HG02938 (cell line): ENCODE measurements at regions not wholly inside any gene's neighbourhood (a gene's known extent, or its start where the extent isn't known, plus 50 kb on each side); places are given as distances from the start of the nearest gene placed in this dataset.

Experiments used
- ATAC-seq: cut with Tn5 transposase; IDR thresholded peaks from one replicate; pipeline ENCODE4 v1.9.1; 2021; ENCODE audit warnings: mild to moderate bottlenecking, moderate library complexity; ENCODE audit not compliant: unreplicated experiment

DNA sequence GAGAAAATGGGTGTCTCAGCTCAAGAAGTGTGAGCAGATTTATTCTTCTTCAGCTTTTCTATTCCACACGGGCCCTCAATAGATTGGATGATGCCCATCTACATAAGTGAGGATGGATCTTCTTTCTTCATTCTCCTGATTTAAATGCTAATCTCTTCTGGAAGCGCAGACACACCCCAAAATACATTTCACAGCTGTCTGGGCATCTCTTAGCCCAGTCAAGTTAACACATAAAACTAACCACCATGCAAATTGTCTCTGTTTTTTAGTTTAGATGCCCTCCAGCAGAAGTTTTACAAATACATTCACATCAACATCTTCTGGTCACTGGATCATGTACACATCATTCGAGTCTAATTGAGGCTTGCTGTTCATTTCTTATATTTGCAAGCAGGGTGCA is 249.0 kb upstream of the VCX3A start:
- no peak for ATAC-seq

DNA sequence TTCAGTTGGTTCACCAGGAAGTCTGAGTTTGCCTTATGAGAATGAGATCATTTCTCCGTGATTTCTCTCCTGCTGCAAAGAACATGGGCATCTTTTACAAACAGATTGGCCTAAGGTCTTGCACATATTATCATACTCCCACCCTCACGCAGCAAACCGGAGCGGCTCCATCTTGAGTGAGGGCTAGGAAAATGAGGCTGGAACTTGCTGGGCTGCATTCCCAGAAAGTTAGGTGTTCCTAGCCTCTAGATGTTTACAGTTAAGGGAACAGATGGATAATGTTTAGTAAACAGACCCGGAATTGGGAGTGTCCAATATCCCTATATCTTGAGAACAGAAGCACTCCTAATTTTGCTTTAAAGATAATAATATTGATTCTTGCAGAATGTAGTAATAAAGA is 247.9 kb upstream of the VCX3A start:
- ATAC-seq = no peak

- ATAC-seq = no peak
Observed at GRCh38 chrX:6778544-6779503, 243.9 kb upstream of the VCX3A start.

DNA sequence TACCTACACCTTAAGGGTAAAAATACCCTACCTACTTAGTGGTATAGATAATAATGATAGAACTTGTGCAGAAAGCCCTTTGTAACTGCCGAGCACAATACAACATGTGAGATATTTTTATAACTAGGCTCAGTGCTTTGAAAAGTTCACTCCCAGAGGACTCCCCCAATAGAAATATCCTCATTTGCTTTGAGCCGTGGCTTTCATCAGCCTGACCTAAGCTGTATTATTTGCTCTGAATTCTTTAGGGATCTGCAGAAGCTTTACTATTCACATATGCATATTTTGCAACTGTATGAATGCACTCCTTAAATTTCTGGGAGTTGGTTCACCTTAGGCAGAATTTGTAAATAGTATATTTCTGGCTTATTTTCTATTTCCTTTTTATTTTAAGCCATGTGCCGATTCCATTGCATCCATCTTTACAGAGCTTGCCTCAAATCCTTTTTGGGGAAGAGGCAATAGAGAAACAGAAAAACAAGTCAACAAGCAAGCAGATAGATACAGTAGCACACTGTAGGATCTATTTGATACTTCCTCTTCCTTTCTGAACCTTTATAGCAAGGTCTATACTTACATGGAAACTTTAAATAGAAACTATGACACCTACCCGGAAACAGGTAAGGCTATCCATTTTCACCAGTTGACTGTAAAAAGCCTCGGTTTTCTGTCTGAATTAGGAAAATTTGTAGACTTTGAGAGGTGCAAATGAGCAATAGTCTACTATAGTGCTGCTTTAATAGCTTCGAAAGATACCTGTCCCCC is 242.5 kb upstream of the VCX3A start:
- no peak for ATAC-seq

- ATAC-seq = no peak
Observed at GRCh38 chrX:6770936-6771335, 236.0 kb upstream of the VCX3A start.

DNA sequence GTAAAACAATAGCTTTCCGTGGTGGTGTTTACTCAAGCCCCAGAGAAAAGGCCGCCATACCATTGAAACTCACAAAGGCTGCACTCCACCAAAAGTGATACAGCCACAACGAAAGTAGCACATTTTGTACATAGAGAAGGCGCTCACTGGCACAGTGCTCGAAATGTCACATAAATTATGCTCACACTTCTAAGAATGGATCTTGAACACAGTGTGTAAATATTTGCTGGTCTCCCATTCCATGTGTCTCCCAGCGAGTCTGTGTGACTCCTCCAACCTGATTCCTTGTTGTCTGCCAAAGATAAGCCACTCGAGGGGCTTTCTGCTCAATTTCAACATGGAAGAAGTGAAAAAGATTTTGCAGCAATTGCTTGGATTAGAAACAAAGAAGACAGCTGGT is 234.0 kb upstream of the VCX3A start:
- ATAC-seq = no peak

GRCh38 chrX:6761251-6761650 is 226.3 kb upstream of the VCX3A start:
- ATAC-seq = no peak

- no peak for ATAC-seq
Observed at GRCh38 chrX:6759655-6760375, 224.9 kb upstream of the VCX3A start.

- no peak for ATAC-seq
Observed at GRCh38 chrX:6758234-6758633, 223.3 kb upstream of the VCX3A start.

GRCh38 chrX:6757631-6758030 is 222.7 kb upstream of the VCX3A start:
- ATAC-seq = no peak

DNA sequence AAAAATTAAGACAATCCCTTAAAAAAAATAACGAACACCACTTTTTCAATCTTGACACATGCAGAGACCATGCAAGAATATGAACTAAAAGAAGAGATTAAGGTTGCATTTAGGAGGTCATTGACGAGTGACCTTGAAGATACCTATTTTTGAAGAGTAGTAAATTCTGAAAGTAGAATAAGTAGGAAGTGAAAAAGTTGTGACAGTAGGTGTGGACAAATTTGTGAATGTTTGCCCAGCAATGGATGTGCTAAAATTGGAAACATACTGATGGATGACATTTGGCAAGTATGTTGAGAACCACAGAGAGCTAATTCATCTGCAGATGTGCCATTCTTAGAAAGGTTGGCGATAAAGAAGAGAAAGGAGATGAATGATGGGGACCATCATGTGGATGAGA is 213.7 kb upstream of the VCX3A start:
- ATAC-seq = no peak

DNA sequence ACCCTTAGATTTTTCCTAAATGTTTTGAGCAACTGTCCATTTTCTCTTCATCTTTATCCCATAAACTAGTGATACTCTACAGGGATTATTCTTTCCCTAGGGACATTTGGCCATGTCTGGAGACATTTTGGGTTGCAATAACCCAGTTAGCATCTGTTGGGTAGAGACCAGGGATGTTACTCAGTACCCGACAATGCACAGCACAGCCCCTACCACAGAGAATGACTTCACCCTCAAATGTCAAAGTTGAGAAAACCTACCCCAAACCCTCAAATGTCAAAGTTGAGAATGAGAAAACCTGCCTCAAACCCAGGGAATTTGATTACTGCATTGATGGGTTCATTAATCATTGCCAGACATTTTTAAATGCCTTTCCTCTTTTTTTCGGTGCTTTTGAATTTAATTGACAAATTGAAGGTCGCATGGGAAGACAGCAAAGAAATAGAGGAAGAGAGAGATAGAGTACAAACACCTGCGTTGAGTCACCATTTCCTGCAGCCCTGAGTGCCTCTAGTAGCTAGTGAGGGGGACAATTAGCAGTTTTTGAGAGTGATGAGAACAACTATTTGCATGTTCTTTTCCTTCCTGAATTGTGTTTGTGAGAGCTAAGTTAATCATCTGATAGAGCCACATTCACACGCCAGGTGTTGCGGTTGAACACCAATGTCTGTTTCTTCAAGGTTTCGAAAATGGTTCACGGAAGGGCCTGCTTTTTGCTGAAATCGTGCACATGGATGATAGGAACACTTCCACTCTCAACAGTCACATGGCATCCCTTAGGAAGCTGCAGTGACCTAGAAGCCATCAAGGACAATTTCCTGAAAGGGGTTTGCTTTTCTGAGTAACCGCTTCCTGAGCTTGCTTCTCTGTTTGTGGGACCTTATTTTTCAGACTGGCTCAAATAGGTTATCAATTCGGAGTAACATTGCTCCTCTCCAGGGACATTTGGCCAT is 203.9 kb upstream of the VCX3A start:
- peak; percentile 98 for ATAC-seq

DNA sequence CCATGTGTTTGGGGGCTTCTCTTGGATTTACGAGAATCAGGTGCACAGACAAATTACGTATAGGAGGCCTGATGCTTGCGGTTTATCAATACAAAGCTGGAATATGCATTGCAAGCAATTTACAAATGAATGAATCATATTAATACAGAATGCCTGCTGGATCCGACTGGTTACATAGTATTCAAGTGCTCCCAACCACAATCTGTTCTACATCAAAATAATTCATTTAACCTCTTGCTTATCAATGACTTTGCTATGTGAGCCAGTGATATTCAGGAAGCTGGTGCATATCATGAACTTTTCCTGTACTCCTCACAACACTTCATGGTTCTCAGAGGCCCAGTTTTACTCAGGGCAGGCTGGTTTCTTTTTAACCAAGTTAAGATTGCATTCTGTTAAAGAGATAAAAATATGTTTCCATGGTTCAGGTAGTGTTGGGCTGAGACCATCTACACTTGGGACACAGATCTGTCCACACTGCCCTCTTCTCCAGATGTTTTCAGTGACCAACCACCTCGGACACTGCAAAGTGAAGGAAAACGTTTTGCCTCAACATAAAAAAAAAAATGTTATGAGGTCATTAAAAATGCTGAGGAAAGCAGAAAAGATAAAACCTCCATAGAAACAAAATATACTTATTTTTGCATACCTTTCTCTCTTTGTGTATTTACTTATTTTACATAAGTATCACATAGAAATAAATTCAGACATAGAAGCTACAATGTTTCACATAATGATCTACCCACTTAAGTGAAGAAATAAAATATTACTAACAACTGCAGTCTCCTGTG is 200.1 kb upstream of the VCX3A start:
- ATAC-seq = no peak

DNA sequence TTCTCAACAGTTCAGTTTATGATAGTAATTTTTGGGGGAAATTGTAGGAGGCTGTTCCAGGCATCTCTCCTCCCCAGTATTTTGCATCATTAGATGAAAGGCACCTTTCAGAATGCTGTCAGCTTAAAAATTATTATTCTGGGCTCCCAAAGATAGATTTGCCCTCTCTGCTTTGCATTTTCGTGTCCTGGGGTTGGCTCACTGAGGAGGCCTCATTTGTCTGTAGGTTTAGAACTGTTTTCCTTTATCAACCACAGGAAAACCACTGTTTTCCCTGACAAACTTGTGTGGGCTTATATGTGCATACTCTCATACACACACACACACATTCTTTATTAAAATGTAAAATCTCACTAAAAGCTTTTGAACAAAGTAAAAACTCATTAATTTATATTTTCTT is 197.2 kb upstream of the VCX3A start:
- no peak for ATAC-seq

GRCh38 chrX:6729626-6730025 is 194.7 kb upstream of the VCX3A start:
- no peak for ATAC-seq

DNA sequence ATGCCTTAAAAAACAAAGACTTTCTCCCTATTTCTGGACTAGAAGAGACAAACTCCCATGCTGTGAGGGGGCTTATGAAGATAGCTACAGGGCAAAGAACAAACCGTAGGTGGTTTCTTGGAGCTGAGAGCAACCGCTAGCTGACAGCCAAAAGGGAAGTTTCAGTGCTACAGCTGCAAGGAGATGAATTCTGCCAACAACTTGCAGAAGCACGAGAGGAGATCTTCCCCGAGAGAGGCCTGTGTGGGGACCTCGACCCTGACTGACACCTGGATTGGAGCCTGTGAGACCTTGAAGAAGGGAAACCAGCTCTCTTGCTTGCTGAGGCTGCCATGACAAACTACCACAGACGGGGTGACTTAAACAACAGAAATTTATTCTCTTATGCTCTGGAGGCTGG is 183.8 kb upstream of the VCX3A start:
- peak; percentile 91 for ATAC-seq

- ATAC-seq = no peak
Observed at GRCh38 chrX:6708676-6709380, 173.9 kb upstream of the VCX3A start.

GRCh38 chrX:6708041-6708440 is 173.1 kb upstream of the VCX3A start:
- no peak for ATAC-seq

GRCh38 chrX:6707497-6707896 is 172.6 kb upstream of the VCX3A start:
- ATAC-seq = no peak
